Endothelial cell (in vitro differentiated cells): ENCODE measurements at regions not wholly inside any gene's neighbourhood (a gene's known extent, or its start where the extent isn't known, plus 50 kb on each side); places are given as distances from the start of the nearest gene placed in this dataset.

Source experiments
- DNase-seq: peaks from one replicate; pipeline ENCODE4 v3.0.0; 2021; ENCODE audit warnings: low spot score
- H3K27ac Mint-ChIP-seq: one replicate; pipeline ENCODE4 v1.8.0; 2021; ENCODE audit warnings: mixed read lengths, inconsistent platforms; ENCODE audit not compliant: unreplicated experiment
- H3K27me3 Mint-ChIP-seq: one replicate; pipeline ENCODE4 v1.8.0; 2021; ENCODE audit warnings: mild to moderate bottlenecking, moderate library complexity, mixed read lengths, inconsistent platforms; ENCODE audit not compliant: unreplicated experiment
- H3K36me3 Mint-ChIP-seq: one replicate; pipeline ENCODE4 v1.8.0; 2021; ENCODE audit warnings: mild to moderate bottlenecking, low read depth, mixed read lengths, inconsistent platforms; ENCODE audit not compliant: unreplicated experiment
- H3K4me1 Mint-ChIP-seq: one replicate; pipeline ENCODE4 v1.8.0; 2021; ENCODE audit warnings: mild to moderate bottlenecking, mixed read lengths, inconsistent platforms; ENCODE audit not compliant: unreplicated experiment
- H3K4me3 Mint-ChIP-seq: one replicate; pipeline ENCODE4 v1.8.0; 2021; ENCODE audit warnings: mild to moderate bottlenecking, mixed read lengths, inconsistent platforms; ENCODE audit not compliant: unreplicated experiment
- H3K9me3 Mint-ChIP-seq: one replicate; pipeline ENCODE4 v1.8.0; 2021; ENCODE audit warnings: mixed read lengths, inconsistent platforms; ENCODE audit not compliant: unreplicated experiment
- CTCF ChIP-seq: fragments of 200-600 bp; sonication (generic); IDR thresholded peaks from one replicate; pipeline ENCODE4 v1.5.0; 2021; ENCODE audit warnings: antibody characterized with exemption; ENCODE audit not compliant: unreplicated experiment

- Mint-ChIP-seq H3K9me3 (no peaks in the 10 kb centered on the region), H3K4me3 (no peak overlapping the region), H3K4me1 (no peaks in the 10 kb centered on the region), H3K27ac (no peak overlapping the region), H3K36me3 (no peaks in the 10 kb centered on the region), H3K27me3 (peaks cover 2% of the 10 kb centered on the region)
- TF ChIP-seq CTCF = no peak
- no peak for DNase-seq
These were observed 316.6 kb upstream of the ZNF32 start for GRCh38 chr10:43965033-43965917.

- DNase-seq = no peak
- H3K27ac Mint-ChIP-seq = no peak overlapping the region
- no peak for TF ChIP-seq CTCF
These were observed 315.8 kb upstream of the ZNF32 start for GRCh38 chr10:43964486-43964885.

GRCh38 chr10:43963793-43964425 is 315.2 kb upstream of the ZNF32 start:
- Mint-ChIP-seq H3K27me3 (peaks cover 3% of the 10 kb centered on the region), H3K36me3 (no peaks in the 10 kb centered on the region), H3K4me3 (no peak overlapping the region), H3K9me3 (no peaks in the 10 kb centered on the region), H3K27ac (no peak overlapping the region), H3K4me1 (no peaks in the 10 kb centered on the region)
- no peak for DNase-seq
- no peak for TF ChIP-seq CTCF

More at GRCh38 chr10:43964486-43964885, 315.8 kb upstream of the ZNF32 start:
- H3K27me3 Mint-ChIP-seq = peaks cover 2% of the 10 kb centered on the region
- no peaks in the 10 kb centered on the region for H3K4me1 Mint-ChIP-seq
- no peak overlapping the region for H3K4me3 Mint-ChIP-seq
- no peaks in the 10 kb centered on the region for H3K9me3 Mint-ChIP-seq
- no peaks in the 10 kb centered on the region for H3K36me3 Mint-ChIP-seq

- H3K27me3 Mint-ChIP-seq = peaks cover 4% of the 10 kb centered on the region
- no peak overlapping the region for H3K27ac Mint-ChIP-seq
- no peaks in the 10 kb centered on the region for H3K9me3 Mint-ChIP-seq
- no peaks in the 10 kb centered on the region for H3K4me1 Mint-ChIP-seq
- H3K36me3 Mint-ChIP-seq = no peaks in the 10 kb centered on the region
- H3K4me3 Mint-ChIP-seq = no peak overlapping the region
- DNase-seq = no peak
- no peak for TF ChIP-seq CTCF
These were observed 314.7 kb upstream of the ZNF32 start for GRCh38 chr10:43963379-43963778.
